ENCODE measurements at regions not wholly inside any gene's neighbourhood (a gene's known extent, or its start where the extent isn't known, plus 50 kb on each side); places are given as distances from the start of the nearest gene placed in this dataset.

- H3K9me3 Mint-ChIP-seq: peaks cover 10% of the 10 kb centered on the region
- CTCF ChIA-PET: no interaction called here
- no peak overlapping the region for H3K27ac Mint-ChIP-seq
- H3K4me1 Mint-ChIP-seq (ENCODE audit: low read depth): no peaks in the 10 kb centered on the region
- peaks cover 2% of the 10 kb centered on the region for H3K36me3 Mint-ChIP-seq (ENCODE audit: low read depth)
- H3K27me3 Mint-ChIP-seq (ENCODE audit: low read depth): no peaks in the 10 kb centered on the region
- no peak overlapping the region for H3K4me3 Mint-ChIP-seq
- intact Hi-C loops (cut with micrococcal nuclease): no loop called here
- no peak for DNase-seq
Measured at GRCh38 chr7:20504060-20504459, 111.4 kb upstream of the ABCB5 start.

GRCh38 chr7:20506175-20506574 lies 109.3 kb upstream of the ABCB5 start:
- peaks cover 7% of the 10 kb centered on the region for H3K9me3 Mint-ChIP-seq
- H3K27ac Mint-ChIP-seq: no peak overlapping the region
- no peaks in the 10 kb centered on the region for H3K27me3 Mint-ChIP-seq (ENCODE audit: low read depth)
- intact Hi-C loops (cut with micrococcal nuclease): no loop called here
- H3K36me3 Mint-ChIP-seq (ENCODE audit: low read depth): peaks cover 2% of the 10 kb centered on the region
- H3K4me3 Mint-ChIP-seq: no peak overlapping the region
- no peak for DNase-seq
- no peaks in the 10 kb centered on the region for H3K4me1 Mint-ChIP-seq (ENCODE audit: low read depth)
- CTCF ChIA-PET: no interaction called here

- CTCF ChIA-PET: no interaction called here
- H3K4me1 Mint-ChIP-seq (ENCODE audit: low read depth): no peaks in the 10 kb centered on the region
- intact Hi-C loops (cut with micrococcal nuclease): no loop called here
- no peak overlapping the region for H3K4me3 Mint-ChIP-seq
- no peaks in the 10 kb centered on the region for H3K9me3 Mint-ChIP-seq
- no peaks in the 10 kb centered on the region for H3K36me3 Mint-ChIP-seq (ENCODE audit: low read depth)
- no peak for DNase-seq
- no peak overlapping the region for H3K27ac Mint-ChIP-seq
- H3K27me3 Mint-ChIP-seq (ENCODE audit: low read depth): no peaks in the 10 kb centered on the region
Measured at GRCh38 chr7:20507157-20507556, 108.3 kb upstream of the ABCB5 start.

- Mint-ChIP-seq H3K4me3 (no peak overlapping the region), H3K4me1 (ENCODE audit: low read depth) (no peaks in the 10 kb centered on the region), H3K9me3 (no peaks in the 10 kb centered on the region), H3K36me3 (ENCODE audit: low read depth) (no peaks in the 10 kb centered on the region), H3K27me3 (ENCODE audit: low read depth) (no peaks in the 10 kb centered on the region), H3K27ac (no peak overlapping the region)
- intact Hi-C loops (cut with micrococcal nuclease): no loop called here
- CTCF ChIA-PET: no interaction called here
- no peak for DNase-seq
Measured at GRCh38 chr7:20508109-20508508, 107.4 kb upstream of the ABCB5 start.

- Mint-ChIP-seq H3K9me3 (no peaks in the 10 kb centered on the region), H3K36me3 (ENCODE audit: low read depth) (no peaks in the 10 kb centered on the region), H3K27me3 (ENCODE audit: low read depth) (no peaks in the 10 kb centered on the region), H3K4me1 (ENCODE audit: low read depth) (no peaks in the 10 kb centered on the region), H3K27ac (no peak overlapping the region), H3K4me3 (no peak overlapping the region)
- intact Hi-C loops (cut with micrococcal nuclease): no loop called here
- CTCF ChIA-PET: no interaction called here
- DNase-seq: no peak
Measured at GRCh38 chr7:20509892-20510572, 105.4 kb upstream of the ABCB5 start.

GRCh38 chr7:20510573-20510900 lies 104.9 kb upstream of the ABCB5 start:
- H3K36me3 Mint-ChIP-seq (ENCODE audit: low read depth): no peaks in the 10 kb centered on the region
- H3K4me1 Mint-ChIP-seq (ENCODE audit: low read depth): no peaks in the 10 kb centered on the region
- intact Hi-C loops (cut with micrococcal nuclease): no loop called here
- no peak overlapping the region for H3K4me3 Mint-ChIP-seq
- H3K27me3 Mint-ChIP-seq (ENCODE audit: low read depth): no peaks in the 10 kb centered on the region
- no peak for DNase-seq
- no peaks in the 10 kb centered on the region for H3K9me3 Mint-ChIP-seq
- no peak overlapping the region for H3K27ac Mint-ChIP-seq
- CTCF ChIA-PET: no interaction called here

- CTCF ChIA-PET: no interaction called here
- DNase-seq: no peak
- intact Hi-C loops (cut with micrococcal nuclease): no loop called here
- Mint-ChIP-seq H3K36me3 (ENCODE audit: low read depth) (no peaks in the 10 kb centered on the region), H3K9me3 (peaks cover 2% of the 10 kb centered on the region), H3K4me1 (ENCODE audit: low read depth) (no peaks in the 10 kb centered on the region), H3K27me3 (ENCODE audit: low read depth) (no peaks in the 10 kb centered on the region), H3K27ac (no peak overlapping the region), H3K4me3 (no peak overlapping the region)
Measured at GRCh38 chr7:20513341-20513740, 102.1 kb upstream of the ABCB5 start.

- peaks cover 2% of the 10 kb centered on the region for H3K9me3 Mint-ChIP-seq
- no peaks in the 10 kb centered on the region for H3K4me1 Mint-ChIP-seq (ENCODE audit: low read depth)
- intact Hi-C loops (cut with micrococcal nuclease): no loop called here
- H3K27ac Mint-ChIP-seq: no peak overlapping the region
- no peaks in the 10 kb centered on the region for H3K36me3 Mint-ChIP-seq (ENCODE audit: low read depth)
- CTCF ChIA-PET: no interaction called here
- H3K27me3 Mint-ChIP-seq (ENCODE audit: low read depth): no peaks in the 10 kb centered on the region
- DNase-seq: no peak
- H3K4me3 Mint-ChIP-seq: no peak overlapping the region
Measured at GRCh38 chr7:20513897-20514296, 101.6 kb upstream of the ABCB5 start.

GRCh38 chr7:20514364-20514763 lies 101.1 kb upstream of the ABCB5 start:
- no peak overlapping the region for H3K4me3 Mint-ChIP-seq
- H3K27me3 Mint-ChIP-seq (ENCODE audit: low read depth): no peaks in the 10 kb centered on the region
- intact Hi-C loops (cut with micrococcal nuclease): no loop called here
- H3K9me3 Mint-ChIP-seq: peaks cover 2% of the 10 kb centered on the region
- H3K36me3 Mint-ChIP-seq (ENCODE audit: low read depth): no peaks in the 10 kb centered on the region
- DNase-seq: no peak
- H3K4me1 Mint-ChIP-seq (ENCODE audit: low read depth): no peaks in the 10 kb centered on the region
- H3K27ac Mint-ChIP-seq: no peak overlapping the region
- CTCF ChIA-PET: no interaction called here

- CTCF ChIA-PET: no interaction called here
- H3K9me3 Mint-ChIP-seq: peaks cover 7% of the 10 kb centered on the region
- intact Hi-C loops (cut with micrococcal nuclease): no loop called here
- no peak overlapping the region for H3K4me3 Mint-ChIP-seq
- no peaks in the 10 kb centered on the region for H3K36me3 Mint-ChIP-seq (ENCODE audit: low read depth)
- no peaks in the 10 kb centered on the region for H3K4me1 Mint-ChIP-seq (ENCODE audit: low read depth)
- H3K27me3 Mint-ChIP-seq (ENCODE audit: low read depth): no peaks in the 10 kb centered on the region
- no peak for DNase-seq
- no peak overlapping the region for H3K27ac Mint-ChIP-seq
Measured at GRCh38 chr7:20519645-20520044, 95.8 kb upstream of the ABCB5 start.

GRCh38 chr7:20520530-20520929 lies 94.9 kb upstream of the ABCB5 start:
- Mint-ChIP-seq H3K4me1 (ENCODE audit: low read depth) (no peaks in the 10 kb centered on the region), H3K27ac (no peak overlapping the region), H3K4me3 (no peak overlapping the region), H3K9me3 (peaks cover 7% of the 10 kb centered on the region), H3K36me3 (ENCODE audit: low read depth) (no peaks in the 10 kb centered on the region), H3K27me3 (ENCODE audit: low read depth) (no peaks in the 10 kb centered on the region)
- no peak for DNase-seq
- intact Hi-C loops (cut with micrococcal nuclease): no loop called here
- CTCF ChIA-PET: no interaction called here

GRCh38 chr7:20521243-20521642 lies 94.2 kb upstream of the ABCB5 start:
- Mint-ChIP-seq H3K36me3 (ENCODE audit: low read depth) (no peaks in the 10 kb centered on the region), H3K4me1 (ENCODE audit: low read depth) (no peaks in the 10 kb centered on the region), H3K27ac (no peak overlapping the region), H3K9me3 (peaks cover 7% of the 10 kb centered on the region), H3K4me3 (no peak overlapping the region), H3K27me3 (ENCODE audit: low read depth) (no peaks in the 10 kb centered on the region)
- CTCF ChIA-PET: no interaction called here
- no peak for DNase-seq
- intact Hi-C loops (cut with micrococcal nuclease): no loop called here

GRCh38 chr7:20529260-20529659 lies 86.2 kb upstream of the ABCB5 start:
- no peak overlapping the region for H3K27ac Mint-ChIP-seq
- no peaks in the 10 kb centered on the region for H3K27me3 Mint-ChIP-seq (ENCODE audit: low read depth)
- intact Hi-C loops (cut with micrococcal nuclease): no loop called here
- no peaks in the 10 kb centered on the region for H3K4me1 Mint-ChIP-seq (ENCODE audit: low read depth)
- CTCF ChIA-PET: no interaction called here
- no peak overlapping the region for H3K4me3 Mint-ChIP-seq
- no peak for DNase-seq
- peaks cover 11% of the 10 kb centered on the region for H3K9me3 Mint-ChIP-seq
- no peaks in the 10 kb centered on the region for H3K36me3 Mint-ChIP-seq (ENCODE audit: low read depth)

- peaks cover 6% of the 10 kb centered on the region for H3K9me3 Mint-ChIP-seq
- no peaks in the 10 kb centered on the region for H3K27me3 Mint-ChIP-seq (ENCODE audit: low read depth)
- H3K27ac Mint-ChIP-seq: no peak overlapping the region
- intact Hi-C loops (cut with micrococcal nuclease): no loop called here
- H3K36me3 Mint-ChIP-seq (ENCODE audit: low read depth): no peaks in the 10 kb centered on the region
- no peaks in the 10 kb centered on the region for H3K4me1 Mint-ChIP-seq (ENCODE audit: low read depth)
- DNase-seq: no peak
- CTCF ChIA-PET: no interaction called here
- H3K4me3 Mint-ChIP-seq: no peak overlapping the region
Measured at GRCh38 chr7:20532890-20533289, 82.6 kb upstream of the ABCB5 start.
